ENCODE measurements at regions not wholly inside any gene's neighbourhood (a gene's known extent, or its start where the extent isn't known, plus 50 kb on each side); places are given as distances from the start of the nearest gene placed in this dataset.

GRCh38 chr10:4068629-4069028 is 283.6 kb upstream of the KLF6 start:
- 97 to 98% methylated on average over 3 of the region's 3 CpGs for WGBS, 2 donors
- ATAC-seq (no peak), DNase-seq (no peak)
- no peak for TF ChIP-seq CTCF (IDR thresholded peaks at IDR 0.05)
- H3K9me3 ChIP-seq = no peaks in the 10 kb centered on the region
- intact Hi-C loops (cut with DNase I) = no loop called here
- H3K4me1 ChIP-seq = peaks cover 0 to 38% (median 24%) of the 10 kb centered on the region in 9 donors
- H3K27me3 ChIP-seq = no peaks in the 10 kb centered on the region
- no peak overlapping the region for H3K27ac ChIP-seq
- H3K4me3 ChIP-seq = no peak overlapping the region
- H3K36me3 ChIP-seq = no peaks in the 10 kb centered on the region

DNA sequence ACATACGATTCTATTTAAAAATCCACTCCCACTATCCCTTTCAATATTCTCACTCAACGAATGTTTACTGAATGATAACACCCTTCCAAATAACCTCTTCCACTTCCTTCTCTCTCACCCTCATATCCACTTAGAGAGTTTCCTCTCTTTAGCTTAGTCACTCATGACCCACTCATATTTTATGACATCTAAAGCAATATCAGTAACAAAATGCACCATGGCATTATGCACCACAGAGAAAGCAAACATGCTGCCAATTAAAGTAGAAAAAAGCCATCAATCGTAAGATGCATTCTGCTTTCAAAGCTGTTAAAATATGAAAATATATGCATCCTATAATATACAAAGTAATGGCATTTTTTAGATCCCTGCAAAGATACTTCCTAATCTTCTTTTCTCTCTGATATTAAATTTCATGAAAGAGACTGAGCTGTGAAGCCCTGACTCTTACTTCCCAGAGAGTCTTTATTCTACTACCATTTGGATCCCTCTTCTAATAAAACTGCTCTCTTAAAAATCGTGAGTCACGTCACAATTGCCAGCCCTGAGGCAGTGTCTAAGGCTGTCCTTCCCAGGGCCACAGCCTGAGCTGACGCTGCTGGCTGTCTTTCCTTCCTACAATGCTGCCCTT is 283.0 kb upstream of the KLF6 start:
- Histone ChIP-seq H3K27ac (peak overlapping the region in 1 of 10 donors; percentile 12), H3K36me3 (no peaks in the 10 kb centered on the region), H3K4me1 (peaks cover 0 to 35% (median 24%) of the 10 kb centered on the region in 9 donors), H3K4me3 (no peak overlapping the region), H3K27me3 (no peaks in the 10 kb centered on the region), H3K9me3 (no peaks in the 10 kb centered on the region)
- no peak for TF ChIP-seq CTCF (IDR thresholded peaks at IDR 0.05)
- DNase-seq (no peak), ATAC-seq (peak in 2 of 8 donors; percentile 31 to 43)
- intact Hi-C loops (cut with DNase I) = no loop called here
- 53 to 60% methylated on average over 6 of the region's 6 CpGs for WGBS, 2 donors

- Histone ChIP-seq H3K36me3 (no peaks in the 10 kb centered on the region), H3K4me1 (peaks cover 0 to 35% (median 25%) of the 10 kb centered on the region in 9 donors), H3K9me3 (no peaks in the 10 kb centered on the region), H3K27me3 (no peaks in the 10 kb centered on the region), H3K4me3 (no peak overlapping the region), H3K27ac (no peak overlapping the region)
- 75 to 88% methylated on average over 5 of the region's 5 CpGs for WGBS, 2 donors
- ATAC-seq = peak in 2 of 8 donors; percentile 10 to 37
- DNase-seq = no peak
- intact Hi-C loops (cut with DNase I) = no loop called here
- TF ChIP-seq CTCF (IDR thresholded peaks at IDR 0.05) = no peak
Measured at GRCh38 chr10:4067531-4067930, 282.5 kb upstream of the KLF6 start.

DNA sequence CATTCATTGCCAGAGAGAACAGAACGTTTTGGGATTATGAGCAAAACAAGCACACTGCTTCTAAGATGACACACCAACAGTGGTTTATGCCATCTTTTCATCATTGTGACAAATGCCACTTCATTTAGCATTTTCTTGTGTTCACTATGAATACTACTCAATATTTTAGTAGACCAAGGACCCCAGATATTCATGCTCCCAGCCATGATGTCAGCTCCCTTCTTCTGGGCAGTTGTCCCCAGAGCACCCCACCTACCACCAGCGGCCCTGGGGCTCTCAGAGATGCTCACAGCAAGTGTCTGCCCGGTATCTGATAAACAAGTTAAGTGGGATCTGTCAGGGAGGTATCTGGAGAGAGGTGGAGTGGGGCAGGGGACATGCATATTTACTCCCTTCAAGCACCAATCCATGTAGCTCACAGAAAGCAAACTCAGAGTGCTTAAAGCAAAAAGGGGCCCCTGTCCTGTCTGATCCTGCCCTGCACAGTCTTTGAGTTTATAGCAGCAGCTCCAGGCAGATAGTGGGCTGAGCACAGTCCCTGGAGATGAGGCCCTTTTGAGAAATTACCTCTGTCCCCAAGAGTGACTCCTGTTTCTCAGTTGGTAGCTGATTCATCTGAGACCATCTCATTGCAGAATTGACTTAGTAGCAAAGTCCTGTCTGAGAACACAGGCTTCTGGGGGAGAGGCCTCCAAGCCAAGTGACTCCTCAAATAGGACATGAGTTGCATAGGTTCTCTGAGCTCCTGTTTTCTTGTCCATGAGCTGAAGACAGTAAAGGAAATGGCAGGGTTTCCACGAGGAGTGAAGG is 281.8 kb upstream of the KLF6 start:
- ATAC-seq (no peak), DNase-seq (no peak)
- no peak for TF ChIP-seq CTCF (IDR thresholded peaks at IDR 0.05)
- intact Hi-C loops (cut with DNase I) = no loop called here
- Histone ChIP-seq H3K27me3 (no peaks in the 10 kb centered on the region), H3K4me1 (peaks cover 0 to 41% (median 32%) of the 10 kb centered on the region in 9 donors), H3K9me3 (no peaks in the 10 kb centered on the region), H3K27ac (no peak overlapping the region), H3K36me3 (no peaks in the 10 kb centered on the region), H3K4me3 (no peak overlapping the region)
- WGBS, 2 donors = 82 to 93% methylated on average over 4 of the region's 4 CpGs
